Fibroblast of skin of right quadriceps (primary cell): ENCODE measurements at regions not wholly inside any gene's neighbourhood (a gene's known extent, or its start where the extent isn't known, plus 50 kb on each side); places are given as distances from the start of the nearest gene placed in this dataset.

Experiments
- DNase-seq: peaks from one replicate; pipeline ENCODE4 v3.0.0-alpha.2; 2013

GRCh38 chr16:27686926-27687325 lies 137.0 kb downstream of the KATNIP start:
- no peak for DNase-seq

DNA sequence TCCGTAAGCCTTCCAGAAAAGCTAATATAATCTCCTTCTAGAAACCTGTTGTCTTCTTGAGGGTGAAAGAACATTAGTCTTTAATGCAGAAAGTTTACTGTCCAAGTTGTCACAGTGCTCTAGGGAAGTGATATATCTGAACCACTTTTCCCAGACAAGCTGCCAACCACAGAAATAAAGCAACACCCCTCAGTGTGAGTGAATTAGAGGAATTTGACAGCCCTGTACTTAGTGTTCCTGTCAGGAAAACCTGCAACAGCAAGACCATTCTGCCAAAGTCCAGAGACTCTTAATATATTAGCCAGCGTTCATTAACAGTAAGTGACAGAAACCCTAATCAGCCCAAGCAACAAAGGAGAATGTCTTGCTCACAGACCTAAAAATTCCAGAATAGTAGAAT lies 137.7 kb downstream of the KATNIP start:
- no peak for DNase-seq

DNA sequence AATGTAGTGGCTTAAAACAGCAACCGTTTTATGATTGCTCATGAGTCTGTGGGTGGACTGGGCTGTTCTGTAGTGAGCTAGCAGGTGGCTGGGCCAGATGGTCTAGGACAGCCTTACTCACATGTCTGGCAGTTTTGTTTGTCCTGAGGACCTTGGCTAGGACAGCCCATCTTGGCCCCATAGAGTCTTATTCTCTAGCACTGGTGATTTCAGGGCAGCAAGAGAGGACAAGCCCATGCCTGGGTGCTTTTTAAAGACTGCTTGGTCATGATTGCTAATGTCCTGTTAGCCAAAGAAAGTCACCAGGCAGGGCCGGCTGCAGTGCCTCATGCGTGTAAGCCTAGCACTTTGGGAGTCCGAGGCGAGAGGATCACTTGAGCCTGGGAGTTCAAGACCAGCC lies 139.8 kb downstream of the KATNIP start:
- DNase-seq: no peak

DNA sequence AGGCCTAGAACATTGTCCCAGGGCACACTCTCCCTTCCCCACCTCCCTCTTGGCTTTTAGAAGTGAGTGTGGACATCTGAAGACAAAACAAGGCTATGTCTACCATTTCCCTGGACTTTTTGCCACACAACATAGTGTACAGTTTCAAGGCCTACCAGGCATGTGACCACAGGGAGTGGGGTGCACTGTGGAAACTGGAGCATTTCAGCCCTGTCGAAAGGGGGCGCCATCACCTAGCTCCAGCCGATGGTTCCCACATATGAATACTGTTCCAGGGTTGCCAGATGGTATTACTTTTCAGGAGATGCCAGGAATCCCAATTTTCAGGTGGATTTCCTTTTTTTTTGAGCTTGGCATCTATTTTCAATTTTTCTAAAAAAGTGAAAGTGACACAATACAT lies 140.7 kb downstream of the KATNIP start:
- DNase-seq: no peak

- no peak for DNase-seq
Observed at GRCh38 chr16:27691721-27692120, 141.8 kb downstream of the KATNIP start.

- no peak for DNase-seq
Observed at GRCh38 chr16:27692576-27692975, 142.6 kb downstream of the KATNIP start.

DNA sequence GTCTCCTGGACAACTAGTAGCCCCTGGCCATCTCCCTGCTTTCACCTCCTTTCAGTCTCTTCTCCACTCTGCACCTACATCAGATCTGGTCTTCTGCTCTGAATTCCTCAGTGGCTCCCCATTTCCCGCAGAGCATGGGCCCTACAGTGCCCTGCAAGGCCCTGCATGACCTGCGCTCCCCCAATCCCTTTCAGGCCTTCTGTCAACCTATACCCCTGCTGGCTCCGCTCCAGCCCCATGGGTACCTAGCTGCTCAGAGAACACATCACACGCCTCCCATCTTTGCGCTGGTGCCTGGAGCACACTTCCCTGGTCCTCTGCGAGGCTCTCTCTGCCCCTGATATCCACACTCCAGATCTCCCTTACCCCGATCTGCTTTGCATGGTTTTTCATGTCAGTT lies 145.2 kb downstream of the KATNIP start:
- no peak for DNase-seq

DNA sequence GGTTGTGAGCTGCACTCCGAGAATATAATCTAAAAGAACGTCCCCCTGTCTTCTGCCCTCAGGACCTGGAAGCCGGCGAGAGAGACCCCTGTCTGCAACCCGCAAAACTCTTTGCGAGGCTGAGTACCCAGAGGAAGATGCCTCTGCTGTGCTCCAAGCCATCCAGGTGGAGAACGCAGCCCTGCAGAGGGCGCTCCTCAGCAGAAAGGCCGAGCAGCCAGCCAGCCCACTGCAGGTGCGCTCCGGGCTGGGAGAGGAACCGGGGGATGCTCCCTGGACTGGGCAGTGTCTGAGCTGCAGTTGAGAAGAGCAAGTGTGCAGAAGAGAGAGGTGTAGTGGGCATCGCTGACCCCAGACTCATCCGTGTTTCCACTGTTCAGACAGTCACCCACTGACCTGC lies 148.3 kb downstream of the KATNIP start:
- DNase-seq: no peak

GRCh38 chr16:27698746-27699145 lies 148.8 kb downstream of the KATNIP start:
- DNase-seq: no peak

GRCh38 chr16:27699540-27699939 lies 149.6 kb downstream of the KATNIP start:
- DNase-seq: no peak

DNA sequence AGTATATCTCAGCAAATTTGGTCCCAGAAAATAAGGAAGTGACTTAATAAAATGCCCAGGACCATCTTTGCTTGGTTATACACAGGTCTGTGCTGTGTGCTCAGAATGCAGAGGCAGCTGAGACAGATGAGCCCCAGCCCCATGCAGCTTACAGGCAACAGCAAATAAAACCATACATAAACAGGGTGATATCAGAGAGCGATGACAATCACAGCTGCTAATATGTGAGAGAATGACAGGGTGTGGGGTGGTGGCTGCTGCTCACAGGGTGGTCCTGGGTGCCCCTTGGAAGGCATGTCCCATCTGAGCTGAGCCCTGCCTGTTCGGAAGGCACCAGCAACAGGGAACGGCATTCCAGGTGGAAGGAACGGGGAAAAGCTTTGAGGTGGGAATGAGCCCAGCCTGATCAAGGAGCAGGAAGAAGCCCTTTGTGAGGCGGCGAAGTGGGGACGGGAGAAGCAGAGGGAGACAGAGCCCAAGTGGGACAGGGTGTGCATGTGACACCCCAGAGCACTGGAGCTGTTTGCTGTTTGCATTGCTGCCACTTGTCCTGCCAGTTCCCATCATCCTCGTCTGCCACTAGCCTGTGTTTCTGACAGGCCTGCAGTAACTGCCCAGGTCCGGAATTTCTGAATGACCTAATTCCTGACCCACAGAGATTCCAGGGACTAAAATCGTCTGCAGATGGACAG lies 150.5 kb downstream of the KATNIP start:
- DNase-seq: no peak

GRCh38 chr16:27701381-27701780 lies 151.4 kb downstream of the KATNIP start:
- no peak for DNase-seq

DNA sequence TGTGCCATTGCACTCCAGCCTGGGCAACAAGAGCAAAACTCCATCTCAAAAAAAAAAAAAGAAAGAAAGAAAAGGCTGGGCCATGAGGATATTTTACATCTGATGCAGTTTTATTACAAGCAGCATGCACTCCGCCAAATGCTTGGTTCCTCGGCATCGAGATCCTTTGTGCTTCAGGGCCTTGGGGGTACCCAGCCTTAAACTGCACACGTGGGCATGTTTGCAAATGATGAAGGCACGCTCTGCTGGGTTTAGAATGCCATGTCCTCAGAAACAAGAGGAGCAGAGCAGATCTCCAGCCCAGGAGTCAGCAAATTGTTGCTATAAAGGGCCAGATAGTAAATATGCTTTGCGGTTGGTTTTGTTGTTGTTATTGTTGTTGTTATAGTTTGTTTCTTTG lies 153.2 kb downstream of the KATNIP start:
- DNase-seq: no peak

- DNase-seq: peak; percentile 34
Observed at GRCh38 chr16:27703545-27703944, 153.6 kb downstream of the KATNIP start.

GRCh38 chr16:27704252-27704651 lies 154.3 kb downstream of the KATNIP start:
- DNase-seq: no peak

- DNase-seq: no peak
Observed at GRCh38 chr16:27706156-27706865, 156.4 kb downstream of the KATNIP start.

GRCh38 chr16:27706866-27707685 lies 157.1 kb downstream of the KATNIP start:
- no peak for DNase-seq

DNA sequence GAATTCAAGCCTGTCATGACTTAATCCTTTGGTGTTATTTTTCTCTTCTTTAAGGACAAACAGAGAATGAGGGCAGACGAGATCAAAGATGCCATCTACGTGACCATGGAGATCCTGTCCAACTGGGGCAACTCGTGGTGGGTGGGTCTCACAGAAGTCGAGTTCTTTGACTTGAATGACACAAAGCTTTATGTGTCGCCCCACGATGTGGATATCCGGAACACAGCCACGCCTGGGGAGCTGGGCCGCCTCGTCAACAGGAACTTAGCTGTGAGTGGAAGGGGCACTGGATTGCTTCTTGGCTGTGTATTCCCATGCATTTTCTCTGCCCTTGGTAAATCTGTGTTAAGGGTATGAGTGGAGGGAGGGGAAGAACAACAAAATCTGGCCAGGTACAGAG lies 158.7 kb downstream of the KATNIP start:
- no peak for DNase-seq

DNA sequence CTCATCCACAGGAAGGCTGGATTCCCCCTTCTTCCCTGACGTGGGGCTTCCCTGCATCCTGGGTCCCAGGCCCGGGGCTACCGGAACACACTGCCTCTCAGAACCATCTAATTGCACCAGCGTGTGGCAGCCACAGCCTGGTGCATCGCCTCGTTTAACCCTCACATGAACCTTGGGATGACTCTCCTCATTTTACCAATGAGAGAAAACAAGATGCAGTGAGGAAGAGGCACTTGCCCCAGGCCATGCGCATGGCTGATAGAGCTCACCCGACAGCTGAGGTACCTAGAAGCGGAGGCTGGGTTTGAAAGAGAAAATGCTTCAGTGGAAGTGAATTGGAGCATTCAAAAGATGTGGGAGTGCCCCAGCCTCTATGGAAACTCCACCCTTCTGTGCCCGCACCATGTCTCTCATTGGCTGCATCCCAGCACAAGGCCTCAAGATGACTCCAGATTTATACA lies 162.3 kb downstream of the KATNIP start:
- no peak for DNase-seq

GRCh38 chr16:27717726-27718125 lies 167.8 kb downstream of the KATNIP start:
- DNase-seq: no peak

DNA sequence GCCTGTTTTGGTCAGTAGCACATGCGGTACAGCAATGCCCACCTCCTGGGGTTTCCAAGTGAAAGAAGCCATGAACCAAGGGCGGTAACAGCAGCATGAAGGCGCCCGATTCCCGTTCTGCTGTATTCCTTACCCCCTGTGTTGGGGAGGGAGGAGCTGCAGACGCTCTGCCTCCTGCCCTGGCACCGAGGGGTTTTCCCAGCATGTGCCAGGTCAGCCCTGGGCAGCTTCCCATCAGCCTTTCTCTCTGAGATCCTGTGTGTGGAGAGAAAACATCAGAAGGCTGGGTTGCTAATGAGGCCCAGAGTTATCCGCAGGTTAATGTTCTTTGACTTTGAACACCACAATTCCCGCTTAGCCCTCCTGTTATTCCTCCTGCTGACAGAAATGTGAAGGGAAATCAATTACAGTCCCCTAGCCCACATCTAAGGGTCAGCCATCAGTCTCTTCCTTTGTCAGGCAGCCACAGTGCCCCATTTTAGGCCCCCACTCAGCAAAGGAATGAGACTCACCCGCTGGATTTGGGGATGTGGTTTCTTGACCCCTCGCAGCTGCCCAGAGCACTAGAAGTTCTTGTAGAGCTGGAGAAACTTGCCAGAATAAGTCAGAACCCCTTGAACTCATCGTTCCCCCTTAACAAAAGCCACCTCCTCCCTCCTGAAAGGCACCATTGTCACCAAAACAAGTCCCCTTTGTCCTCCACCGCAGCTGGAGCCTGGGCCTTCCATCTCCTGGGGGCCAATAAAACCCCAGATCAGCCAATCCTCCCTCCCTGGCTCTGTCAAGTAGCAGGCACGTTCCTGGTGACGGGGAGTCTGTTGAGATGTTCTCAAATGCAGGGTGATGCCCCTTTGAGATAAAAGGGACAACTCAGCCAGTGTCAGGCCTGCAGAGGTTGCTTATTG lies 168.5 kb downstream of the KATNIP start:
- no peak for DNase-seq

- no peak for DNase-seq
Observed at GRCh38 chr16:27719106-27719445, 169.1 kb downstream of the KATNIP start.
